Islet precursor cell (in vitro differentiated cells): ENCODE measurements at regions not wholly inside any gene's neighbourhood (a gene's known extent, or its start where the extent isn't known, plus 50 kb on each side); places are given as distances from the start of the nearest gene placed in this dataset.

Source experiments
- DNase-seq: peaks from one replicate; pipeline ENCODE4 v3.0.0-alpha.2; 2018

GRCh38 chr7:1321411-1322239 is 89.0 kb downstream of the UNCX start:
- no peak for DNase-seq

GRCh38 chr7:1322240-1323110 is 89.8 kb downstream of the UNCX start:
- no peak for DNase-seq

- DNase-seq: no peak
These were observed 90.7 kb downstream of the UNCX start for GRCh38 chr7:1323178-1324027.

- no peak for DNase-seq
These were observed 91.6 kb downstream of the UNCX start for GRCh38 chr7:1324028-1324900.

GRCh38 chr7:1325246-1325645 is 92.6 kb downstream of the UNCX start:
- DNase-seq: no peak

- no peak for DNase-seq
These were observed 93.2 kb downstream of the UNCX start for GRCh38 chr7:1325646-1326510.

GRCh38 chr7:1326511-1326785 is 93.8 kb downstream of the UNCX start:
- no peak for DNase-seq

GRCh38 chr7:1329261-1329660 is 96.6 kb downstream of the UNCX start:
- DNase-seq: no peak

- no peak for DNase-seq
These were observed 97.5 kb downstream of the UNCX start for GRCh38 chr7:1329966-1330800.

GRCh38 chr7:1330801-1331425 is 98.2 kb downstream of the UNCX start:
- no peak for DNase-seq

GRCh38 chr7:1331561-1332467 is 99.1 kb downstream of the UNCX start:
- no peak for DNase-seq

GRCh38 chr7:1336509-1336908 is 103.8 kb downstream of the UNCX start:
- no peak for DNase-seq

GRCh38 chr7:1339611-1340010 is 106.9 kb downstream of the UNCX start:
- no peak for DNase-seq

- DNase-seq: no peak
These were observed 107.4 kb downstream of the UNCX start for GRCh38 chr7:1340031-1340430.

- no peak for DNase-seq
These were observed 108.0 kb downstream of the UNCX start for GRCh38 chr7:1340461-1341360.

- DNase-seq: no peak
These were observed 108.9 kb downstream of the UNCX start for GRCh38 chr7:1341361-1342089.

GRCh38 chr7:1342090-1342640 is 109.5 kb downstream of the UNCX start:
- no peak for DNase-seq
